ENCODE measurements at regions not wholly inside any gene's neighbourhood (a gene's known extent, or its start where the extent isn't known, plus 50 kb on each side); places are given as distances from the start of the nearest gene placed in this dataset.
"Not testable (repeated sequence)": the region's sequence is repeated elsewhere in the genome, so short reads cannot be mapped to it uniquely, and the experiment has no call there.

DNA sequence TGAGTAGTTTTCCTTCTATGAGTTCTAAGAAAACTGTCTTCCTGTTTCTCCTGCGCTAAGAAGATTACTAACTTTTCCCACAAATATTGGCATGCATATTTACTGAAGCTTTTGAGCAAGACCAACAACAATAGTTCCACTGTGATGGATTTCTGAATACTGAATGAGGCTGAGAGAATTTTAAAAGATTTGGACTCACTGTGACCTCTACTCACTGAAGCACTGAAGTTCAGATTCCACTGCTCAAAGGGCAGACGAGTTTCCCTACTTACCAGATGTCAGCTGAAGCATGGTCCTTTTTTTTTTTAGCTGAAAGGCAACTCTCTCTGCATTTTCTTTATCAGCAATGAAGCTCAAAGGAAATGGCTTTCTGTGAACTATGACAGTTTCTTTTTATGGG lies 718.5 kb downstream of the RFPL4B start:
- H3K4me1 Mint-ChIP-seq: no peaks in the 10 kb centered on the region
- no peak for DNase-seq
- H3K27me3 Mint-ChIP-seq: no peaks in the 10 kb centered on the region
- H3K27ac Mint-ChIP-seq: no peak overlapping the region
- peaks cover 3% of the 10 kb centered on the region for H3K9me3 Mint-ChIP-seq
- POLR2A ChIA-PET: interaction anchor here (0.6 kb wide), 1 partner anchor 73 kb away, joined by 4 read pairs; no protein-coding TSS in a partner anchor
- no peaks in the 10 kb centered on the region for H3K36me3 Mint-ChIP-seq (ENCODE audit: low read depth)
- no peak overlapping the region for H3K4me3 Mint-ChIP-seq
- CTCF ChIA-PET: no interaction called here

DNA sequence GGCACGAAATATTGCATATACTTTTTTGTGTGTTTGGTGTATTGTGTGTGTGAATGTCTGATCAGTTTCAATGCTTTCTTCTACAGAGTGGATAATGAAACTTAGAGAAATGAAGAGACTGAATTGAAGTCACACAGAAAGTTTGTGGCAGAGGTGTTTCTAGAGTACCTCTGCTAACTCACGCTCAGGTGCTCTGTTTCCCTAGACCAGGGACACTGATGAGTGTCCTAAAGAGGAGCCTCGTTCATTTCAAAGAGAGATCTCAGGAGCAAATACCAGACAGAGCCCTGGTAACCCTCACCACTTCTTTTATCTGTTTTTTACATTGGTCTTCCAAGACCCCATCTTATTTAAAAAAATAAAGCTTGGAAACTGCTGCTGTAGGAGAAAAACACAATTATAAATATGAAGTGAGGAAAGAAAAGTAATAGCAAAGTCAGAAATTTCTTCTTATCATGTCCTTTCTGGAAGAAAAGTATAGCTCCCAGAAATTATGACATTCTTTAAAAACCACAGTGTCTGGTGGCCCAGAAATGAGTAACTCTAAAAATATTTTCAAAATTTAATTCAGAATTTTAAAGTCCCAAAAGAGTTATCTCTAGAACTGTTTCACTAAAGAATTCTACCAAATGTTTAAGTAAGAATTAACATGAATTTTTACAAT lies 720.6 kb downstream of the RFPL4B start:
- no peaks in the 10 kb centered on the region for H3K4me1 Mint-ChIP-seq
- H3K4me3 Mint-ChIP-seq: no peak overlapping the region
- no peak overlapping the region for H3K27ac Mint-ChIP-seq
- ChIA-PET CTCF (no interaction called here), POLR2A (no interaction called here)
- H3K36me3 Mint-ChIP-seq (ENCODE audit: low read depth): no peaks in the 10 kb centered on the region
- peaks cover 3% of the 10 kb centered on the region for H3K9me3 Mint-ChIP-seq
- no peak for DNase-seq
- H3K27me3 Mint-ChIP-seq: no peaks in the 10 kb centered on the region

DNA sequence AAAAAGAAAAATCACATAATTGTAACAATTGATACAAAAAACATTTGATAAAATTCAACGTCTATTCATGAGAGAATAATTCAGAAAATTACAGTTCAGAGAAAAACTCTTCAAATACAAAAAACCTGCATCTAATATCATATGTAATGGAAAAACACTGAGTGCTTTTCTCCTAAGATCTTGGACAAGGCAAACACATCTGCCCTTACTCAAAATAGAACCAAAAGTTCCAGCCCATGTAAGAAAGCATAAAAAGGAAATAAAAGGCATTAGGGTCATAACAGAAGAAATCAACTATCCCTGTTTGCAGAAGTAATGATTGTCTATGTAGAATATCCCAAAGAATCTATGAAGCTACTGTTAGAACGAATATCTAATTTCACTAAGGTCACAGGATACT lies 721.4 kb downstream of the RFPL4B start:
- Mint-ChIP-seq H3K36me3 (ENCODE audit: low read depth) (no peaks in the 10 kb centered on the region), H3K4me3 (no peak overlapping the region), H3K27ac (no peak overlapping the region), H3K4me1 (no peaks in the 10 kb centered on the region), H3K9me3 (peaks cover 3% of the 10 kb centered on the region), H3K27me3 (no peaks in the 10 kb centered on the region)
- ChIA-PET CTCF (no interaction called here), POLR2A (no interaction called here)
- no peak for DNase-seq

DNA sequence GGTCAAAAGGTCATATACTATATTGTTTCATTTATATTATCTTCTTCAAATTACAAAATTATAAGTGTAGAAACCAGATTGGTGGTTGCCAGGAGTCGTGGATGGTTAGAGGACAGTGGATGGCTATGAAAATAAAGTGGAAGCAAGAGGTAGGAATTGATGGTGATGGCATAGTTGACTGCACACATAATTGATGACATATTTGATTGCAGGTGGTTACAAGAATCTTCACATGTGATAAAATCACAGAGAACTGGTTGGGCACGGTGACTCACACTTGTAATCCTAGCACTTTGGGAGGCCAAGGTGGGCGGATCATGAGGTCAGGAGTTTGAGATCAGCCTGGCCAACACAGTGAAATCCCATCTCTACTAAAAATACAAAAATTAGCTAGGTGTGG lies 723.6 kb downstream of the RFPL4B start:
- H3K9me3 Mint-ChIP-seq; H3K4me1 Mint-ChIP-seq; CTCF ChIA-PET; H3K4me3 Mint-ChIP-seq; DNase-seq; H3K36me3 Mint-ChIP-seq (ENCODE audit: low read depth); H3K27ac Mint-ChIP-seq; H3K27me3 Mint-ChIP-seq; POLR2A ChIA-PET: not testable (repeated sequence)

DNA sequence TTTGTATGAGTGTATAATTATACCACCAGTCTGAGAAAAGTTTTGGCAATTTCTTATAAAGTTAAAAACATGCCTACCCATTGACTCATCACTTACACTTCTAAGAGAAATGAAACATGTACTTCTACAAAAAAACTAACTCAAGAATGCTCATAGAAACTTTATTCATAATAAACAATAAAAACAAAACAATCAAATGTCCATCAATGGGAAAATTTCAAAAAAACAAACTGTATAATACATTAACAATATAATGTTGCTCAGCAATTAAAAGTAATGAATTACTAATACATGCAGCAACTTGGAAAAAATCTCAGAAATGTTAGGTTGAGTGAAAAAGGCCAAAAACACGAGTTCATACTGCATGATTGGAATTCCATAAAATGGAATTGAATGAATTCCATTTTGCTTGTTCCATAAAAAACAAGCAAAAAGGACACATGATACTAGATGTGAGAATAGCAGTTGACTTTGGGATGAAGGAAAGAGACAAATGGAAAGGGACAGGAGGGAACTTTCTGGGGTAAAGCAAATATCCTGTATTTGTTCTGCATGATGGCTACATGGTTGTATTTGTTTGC lies 726.6 kb downstream of the RFPL4B start:
- Mint-ChIP-seq H3K9me3 (peaks cover under 1% of the 10 kb centered on the region), H3K4me1 (no peaks in the 10 kb centered on the region), H3K27ac (no peak overlapping the region), H3K27me3 (no peaks in the 10 kb centered on the region), H3K4me3 (no peak overlapping the region), H3K36me3 (ENCODE audit: low read depth) (no peaks in the 10 kb centered on the region)
- ChIA-PET CTCF (no interaction called here), POLR2A (no interaction called here)
- no peak for DNase-seq

DNA sequence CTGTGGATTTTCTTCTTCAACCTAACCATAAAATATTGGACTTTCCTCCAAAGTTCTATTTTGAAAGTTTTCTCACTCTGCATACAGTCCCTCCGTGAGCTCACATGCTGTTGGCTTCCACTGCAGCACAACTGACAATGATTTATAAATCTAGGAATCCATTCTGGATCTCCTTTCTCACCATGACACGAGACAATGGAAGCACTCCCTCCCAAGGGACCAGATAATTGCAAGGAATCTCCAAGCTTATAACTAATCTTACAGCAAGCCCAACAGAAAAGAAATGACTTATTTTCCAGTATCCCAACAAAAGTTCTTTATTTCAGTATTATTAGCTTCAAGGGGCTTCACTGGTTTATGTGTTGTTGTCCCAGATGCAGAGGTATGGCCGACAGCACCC lies 729.0 kb downstream of the RFPL4B start:
- H3K27me3 Mint-ChIP-seq: no peaks in the 10 kb centered on the region
- no peaks in the 10 kb centered on the region for H3K36me3 Mint-ChIP-seq (ENCODE audit: low read depth)
- H3K4me1 Mint-ChIP-seq: no peaks in the 10 kb centered on the region
- H3K27ac Mint-ChIP-seq: no peak overlapping the region
- ChIA-PET POLR2A (no interaction called here), CTCF (no interaction called here)
- no peak overlapping the region for H3K4me3 Mint-ChIP-seq
- DNase-seq: no peak
- no peaks in the 10 kb centered on the region for H3K9me3 Mint-ChIP-seq

DNA sequence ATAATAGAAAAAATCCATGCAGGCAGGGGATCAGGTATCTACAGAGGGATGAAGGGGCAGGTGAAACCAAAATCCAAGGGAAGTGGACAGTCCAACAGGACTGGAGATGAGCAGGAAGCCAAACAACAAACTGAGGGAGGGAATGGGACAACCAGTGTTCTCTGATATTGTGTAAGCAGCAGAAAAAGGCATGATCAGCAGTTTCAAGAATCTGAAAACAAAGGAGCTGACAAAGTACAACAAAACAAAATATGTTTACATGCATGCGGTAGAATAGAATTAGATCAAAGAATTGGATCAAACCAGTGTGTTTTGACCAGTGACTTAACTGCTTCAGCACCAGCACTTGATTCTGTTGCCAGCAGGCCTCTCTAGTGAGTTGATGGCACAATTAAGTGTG lies 729.7 kb downstream of the RFPL4B start:
- POLR2A ChIA-PET: no interaction called here
- H3K36me3 Mint-ChIP-seq (ENCODE audit: low read depth): no peaks in the 10 kb centered on the region
- no peaks in the 10 kb centered on the region for H3K4me1 Mint-ChIP-seq

DNA sequence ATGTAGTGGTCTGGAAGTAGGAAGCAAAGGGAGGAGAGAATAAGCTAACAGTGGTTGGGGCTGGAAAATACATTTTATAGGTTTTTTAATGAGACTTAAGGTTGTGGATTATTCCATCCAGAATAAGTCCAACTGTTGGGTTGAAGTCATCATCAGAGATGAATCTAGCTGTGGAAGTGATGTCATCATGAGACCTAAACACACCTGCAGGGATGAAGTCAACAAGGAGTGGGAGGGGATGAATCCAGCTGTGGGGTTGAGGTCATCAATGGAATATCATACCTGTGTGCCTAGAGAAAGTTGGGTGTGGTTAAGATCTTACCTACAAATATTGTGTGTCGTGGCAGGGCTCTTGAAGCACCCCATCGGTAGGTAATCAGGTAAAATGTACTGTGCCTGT lies 730.7 kb downstream of the RFPL4B start:
- no peaks in the 10 kb centered on the region for H3K27me3 Mint-ChIP-seq
- no peaks in the 10 kb centered on the region for H3K36me3 Mint-ChIP-seq (ENCODE audit: low read depth)
- H3K4me3 Mint-ChIP-seq: no peak overlapping the region
- H3K4me1 Mint-ChIP-seq: no peaks in the 10 kb centered on the region
- H3K9me3 Mint-ChIP-seq: no peaks in the 10 kb centered on the region
- ChIA-PET CTCF (no interaction called here), POLR2A (no interaction called here)
- no peak overlapping the region for H3K27ac Mint-ChIP-seq
- no peak for DNase-seq

More for the DNA sequence above, 729.7 kb downstream of the RFPL4B start:
- no peak for DNase-seq
- Mint-ChIP-seq H3K9me3 (no peaks in the 10 kb centered on the region), H3K4me3 (no peak overlapping the region), H3K27me3 (no peaks in the 10 kb centered on the region), H3K27ac (no peak overlapping the region)
- CTCF ChIA-PET: no interaction called here

DNA sequence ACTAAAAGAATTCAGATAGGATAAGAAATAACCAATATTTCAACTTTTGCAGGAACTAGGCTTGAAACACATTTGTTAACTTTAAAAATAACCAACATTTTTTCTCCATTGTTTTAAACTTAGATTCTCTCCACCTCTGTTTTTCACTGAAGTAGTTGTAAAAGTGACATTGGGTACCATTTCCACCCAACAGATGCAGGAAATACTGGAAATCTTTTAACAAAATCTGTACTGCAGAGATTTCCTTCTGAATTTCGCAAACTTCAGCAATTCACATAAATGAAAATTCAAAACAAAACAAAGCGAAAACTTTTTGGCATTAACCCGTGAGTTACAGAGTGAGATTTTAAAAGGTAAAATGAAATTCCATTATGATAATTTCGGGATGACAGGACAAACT lies 731.7 kb downstream of the RFPL4B start:
- POLR2A ChIA-PET: no interaction called here

DNA sequence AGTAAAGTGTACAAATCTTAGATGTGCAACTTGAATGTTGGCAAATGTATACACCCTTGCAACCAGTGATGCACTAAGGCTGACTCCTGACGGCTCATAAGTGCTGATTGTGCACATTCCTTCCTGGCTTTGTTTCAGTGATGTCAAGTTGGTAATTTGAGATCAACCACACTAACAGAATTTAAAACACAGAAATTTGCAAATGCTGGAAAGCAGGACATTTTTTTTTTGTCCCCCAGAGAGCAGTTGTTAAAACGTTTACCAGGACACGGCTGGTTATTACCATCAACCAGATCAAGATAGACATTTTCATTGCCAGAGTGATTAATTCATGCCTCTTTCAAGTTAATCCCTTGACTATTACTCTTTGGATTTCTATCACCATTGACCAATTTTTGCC lies 735.6 kb downstream of the RFPL4B start:
- Mint-ChIP-seq H3K27ac (no peak overlapping the region), H3K4me3 (no peak overlapping the region), H3K9me3 (peaks cover 4% of the 10 kb centered on the region), H3K27me3 (no peaks in the 10 kb centered on the region), H3K36me3 (ENCODE audit: low read depth) (no peaks in the 10 kb centered on the region), H3K4me1 (no peaks in the 10 kb centered on the region)
- DNase-seq: no peak
- ChIA-PET CTCF (no interaction called here), POLR2A (no interaction called here)

More for the DNA sequence above, 731.7 kb downstream of the RFPL4B start:
- Mint-ChIP-seq H3K27ac (no peak overlapping the region), H3K4me1 (no peaks in the 10 kb centered on the region), H3K27me3 (no peaks in the 10 kb centered on the region), H3K36me3 (ENCODE audit: low read depth) (no peaks in the 10 kb centered on the region), H3K4me3 (no peak overlapping the region), H3K9me3 (no peaks in the 10 kb centered on the region)
- no peak for DNase-seq
- CTCF ChIA-PET: no interaction called here

DNA sequence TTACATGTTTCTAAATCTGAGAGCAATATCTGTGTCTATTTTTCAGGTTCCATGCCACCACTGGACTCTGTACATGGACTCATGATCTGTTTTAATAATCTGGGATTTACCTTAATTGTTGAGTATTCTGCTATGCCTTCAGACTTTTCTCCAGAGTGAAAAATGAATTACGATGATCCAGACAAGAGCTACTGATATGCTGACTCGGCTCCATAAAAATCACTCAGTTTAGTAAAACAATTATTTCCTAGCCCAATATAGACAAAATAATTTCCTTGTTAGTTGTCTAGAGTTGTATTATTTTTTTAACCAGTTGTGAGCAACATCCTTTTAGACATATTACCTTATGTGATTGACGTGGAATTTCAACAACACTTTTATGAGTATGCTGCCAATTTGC lies 736.8 kb downstream of the RFPL4B start:
- Mint-ChIP-seq H3K36me3 (ENCODE audit: low read depth) (no peaks in the 10 kb centered on the region), H3K4me1 (no peaks in the 10 kb centered on the region), H3K27ac (no peak overlapping the region), H3K27me3 (no peaks in the 10 kb centered on the region), H3K4me3 (no peak overlapping the region), H3K9me3 (peaks cover 4% of the 10 kb centered on the region)
- no peak for DNase-seq
- POLR2A ChIA-PET: no interaction called here
- CTCF ChIA-PET: no interaction called here

DNA sequence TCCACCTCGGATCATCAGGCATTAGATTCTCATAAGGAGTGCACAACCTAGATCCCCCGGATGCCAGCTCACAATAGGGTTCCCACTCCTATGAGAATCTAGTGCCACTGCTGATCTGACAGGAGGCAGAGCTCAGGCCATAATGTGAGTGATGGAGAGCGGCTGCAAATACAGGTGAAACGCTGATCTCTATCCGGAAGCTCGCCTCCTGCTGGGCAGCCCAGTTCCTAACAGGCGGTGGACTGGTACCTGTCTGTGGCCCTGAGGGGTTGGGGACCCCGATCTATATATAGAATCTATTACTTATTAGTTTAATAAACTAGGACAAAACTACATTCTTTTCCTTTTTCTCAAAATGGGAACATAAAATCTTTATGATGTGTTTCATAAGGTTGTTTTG lies 741.9 kb downstream of the RFPL4B start:
- no peak for DNase-seq
- H3K36me3 Mint-ChIP-seq (ENCODE audit: low read depth): no peaks in the 10 kb centered on the region
- POLR2A ChIA-PET: no interaction called here
- no peaks in the 10 kb centered on the region for H3K27me3 Mint-ChIP-seq
- CTCF ChIA-PET: no interaction called here
- peaks cover 4% of the 10 kb centered on the region for H3K9me3 Mint-ChIP-seq
- H3K27ac Mint-ChIP-seq: no peak overlapping the region
- no peaks in the 10 kb centered on the region for H3K4me1 Mint-ChIP-seq
- H3K4me3 Mint-ChIP-seq: no peak overlapping the region

DNA sequence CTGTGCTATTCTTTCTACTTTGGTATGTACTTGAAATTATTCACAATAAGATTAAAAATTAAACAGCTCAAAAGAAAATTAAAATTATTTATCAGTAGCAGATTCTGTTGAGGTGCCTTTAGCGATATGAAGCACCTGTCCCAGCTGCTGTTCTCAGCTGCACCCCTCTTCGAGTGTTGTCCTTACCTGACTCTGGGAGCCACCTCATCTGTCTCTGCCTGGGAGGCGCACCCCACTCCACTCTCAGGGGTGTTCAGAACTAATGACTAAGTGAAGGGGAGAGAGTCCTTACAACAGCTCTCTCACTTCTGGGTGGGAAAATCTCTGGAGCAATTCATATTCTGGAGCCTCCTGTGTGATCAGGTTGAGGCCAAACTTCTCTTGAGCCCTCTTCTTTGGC lies 745.7 kb downstream of the RFPL4B start:
- CTCF ChIA-PET: no interaction called here
- no peak overlapping the region for H3K27ac Mint-ChIP-seq

DNA sequence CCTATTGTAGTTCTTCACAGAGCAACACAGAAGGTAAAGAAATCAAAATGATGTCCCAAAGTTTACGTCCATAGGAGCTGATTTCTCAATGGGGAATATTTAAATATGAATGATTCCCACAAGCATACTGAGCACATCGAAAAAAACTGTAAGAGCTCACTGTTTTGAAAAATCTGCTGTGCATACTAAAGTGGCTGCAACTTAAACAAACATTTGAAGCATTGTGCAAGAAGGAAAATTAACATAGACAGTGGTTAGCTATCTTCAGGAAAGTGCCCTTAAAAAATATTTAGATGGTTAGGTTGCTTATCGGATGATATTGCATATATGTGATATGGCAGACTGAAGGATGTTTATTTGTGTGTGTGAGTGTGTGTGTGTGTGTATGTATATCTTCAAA lies 747.6 kb downstream of the RFPL4B start:
- Mint-ChIP-seq H3K9me3 (peaks cover 2% of the 10 kb centered on the region), H3K36me3 (ENCODE audit: low read depth) (no peaks in the 10 kb centered on the region)

More for the DNA sequence above, 745.7 kb downstream of the RFPL4B start:
- no peaks in the 10 kb centered on the region for H3K36me3 Mint-ChIP-seq (ENCODE audit: low read depth)
- POLR2A ChIA-PET: no interaction called here
- H3K27me3 Mint-ChIP-seq: no peaks in the 10 kb centered on the region
- no peaks in the 10 kb centered on the region for H3K4me1 Mint-ChIP-seq
- H3K9me3 Mint-ChIP-seq: peaks cover 2% of the 10 kb centered on the region
- DNase-seq: no peak
- H3K4me3 Mint-ChIP-seq: no peak overlapping the region

More for the DNA sequence above, 747.6 kb downstream of the RFPL4B start:
- CTCF ChIA-PET: no interaction called here
- H3K27me3 Mint-ChIP-seq: no peaks in the 10 kb centered on the region
- POLR2A ChIA-PET: no interaction called here
- H3K4me1 Mint-ChIP-seq: no peaks in the 10 kb centered on the region
- H3K4me3 Mint-ChIP-seq: no peak overlapping the region
- H3K27ac Mint-ChIP-seq: no peak overlapping the region
- no peak for DNase-seq

Measured in activated CD4-positive, alpha-beta memory T cell treated with anti-CD3 and anti-CD28 coated beads, Interleukin-2, amount 10 ng/mL, durations not matched to agents 7 days and 5 days (primary cell).